RCC 7860 (cell line): ENCODE measurements at regions not wholly inside any gene's neighbourhood (a gene's known extent, or its start where the extent isn't known, plus 50 kb on each side); places are given as distances from the start of the nearest gene placed in this dataset.

Experiments
- DNase-seq: peaks from one replicate; pipeline ENCODE4 v3.0.0-alpha.2; 2015; ENCODE audit warnings: low spot score
- FAIRE-seq: peaks from 2 replicates; lab custom pipeline; 2012; peaks lifted over from hg19 to GRCh38; lab: Jason Lieb, UNC

DNA sequence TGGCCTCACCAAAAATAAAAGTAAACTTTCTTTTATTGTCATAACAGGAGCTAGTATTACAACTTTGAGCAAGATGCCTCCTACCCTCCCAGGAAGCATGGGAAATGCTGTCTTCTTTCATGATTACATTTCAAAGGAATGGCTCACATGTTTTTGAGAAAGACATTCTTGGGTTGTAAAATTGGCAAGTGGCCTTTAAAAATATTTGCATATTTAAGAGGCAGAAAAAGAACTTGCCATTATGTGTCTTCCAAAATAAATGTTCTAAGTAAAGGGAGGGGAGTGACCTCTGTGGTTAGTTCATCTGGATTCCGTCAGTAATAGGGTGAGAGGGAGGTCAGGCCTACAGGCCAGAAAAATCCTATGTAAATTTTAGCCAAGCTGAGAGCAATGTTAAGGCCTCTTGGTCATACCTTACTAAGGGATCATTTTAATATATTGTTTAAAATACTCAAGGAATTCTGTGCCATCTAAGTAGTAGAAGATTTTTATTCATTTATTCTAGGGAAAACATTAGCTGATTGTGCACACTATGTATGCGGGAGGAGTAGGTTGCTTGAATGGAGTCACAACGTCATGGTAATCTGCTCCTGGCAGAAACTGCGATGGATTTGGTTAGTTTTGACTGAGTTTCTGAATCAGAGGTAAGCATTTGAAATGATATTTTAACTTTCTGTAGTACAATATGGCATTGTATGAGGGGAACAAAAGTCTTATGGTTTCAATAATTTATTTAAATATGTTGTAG is 1485.7 kb upstream of the CDH9 start:
- DNase-seq: peak; percentile 24
- no peak for FAIRE-seq

DNA sequence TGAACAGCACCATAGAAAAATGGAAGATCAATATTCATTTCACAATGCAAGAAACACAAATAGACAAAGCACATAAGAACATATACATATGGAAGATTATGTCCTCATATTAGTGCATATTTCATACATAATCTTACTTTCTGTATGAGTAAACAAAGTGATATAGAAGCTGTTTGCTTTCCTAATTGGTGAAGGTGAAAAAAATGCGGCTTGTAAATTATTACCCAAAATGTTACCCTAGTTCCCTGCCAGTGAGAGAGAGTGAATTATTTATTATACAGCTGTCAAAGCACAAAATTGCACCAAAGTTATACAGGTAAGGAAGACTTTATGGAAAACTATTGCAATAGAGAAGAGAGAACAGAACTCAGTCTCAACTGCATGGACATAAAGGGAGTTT is 1485.0 kb upstream of the CDH9 start:
- no peak for FAIRE-seq

GRCh38 chr5:28517691-28518090 is 1479.3 kb upstream of the CDH9 start:
- FAIRE-seq (no peak), DNase-seq (no peak)

More for the DNA sequence above, 1485.0 kb upstream of the CDH9 start:
- DNase-seq: no peak

DNA sequence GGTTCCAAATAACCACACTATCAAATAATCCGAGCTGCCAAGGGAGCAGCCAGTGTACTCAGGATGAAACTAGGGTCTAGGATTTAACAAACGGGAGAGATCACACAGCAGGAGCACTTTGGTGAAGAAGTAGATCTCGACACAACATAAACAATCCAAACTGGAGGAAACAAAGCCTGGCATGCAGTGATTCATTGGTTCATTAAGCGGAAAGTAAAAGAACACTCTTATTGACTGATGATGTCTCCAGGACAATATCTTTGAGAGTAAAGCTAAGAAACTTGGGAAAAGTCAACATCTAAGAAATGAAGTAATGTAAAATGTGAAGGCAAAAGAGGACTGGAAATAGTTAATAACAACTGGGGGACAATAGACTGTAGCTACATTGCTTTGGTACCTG is 1478.3 kb upstream of the CDH9 start:
- DNase-seq (no peak), FAIRE-seq (no peak)

GRCh38 chr5:28512648-28513047 is 1474.3 kb upstream of the CDH9 start:
- no peak for DNase-seq
- no peak for FAIRE-seq

DNA sequence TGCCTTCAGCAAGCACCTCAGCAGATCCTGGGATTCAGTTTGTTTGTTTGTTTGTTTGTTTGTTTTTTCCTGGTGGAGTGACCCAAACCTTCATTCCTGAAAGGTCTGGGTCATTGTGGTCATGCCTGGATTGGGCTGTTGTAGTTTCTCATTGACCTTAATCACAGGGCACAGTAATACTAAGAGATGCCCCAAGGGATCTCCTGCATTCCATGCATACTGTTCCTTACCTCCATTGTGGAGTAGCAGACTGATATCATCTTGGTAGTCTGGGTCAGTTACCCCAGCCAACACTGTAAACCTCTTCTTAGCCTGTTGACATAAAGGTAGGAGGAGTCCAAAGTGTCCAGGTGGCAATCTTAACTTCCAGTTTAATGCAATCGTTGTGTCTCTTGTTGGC is 1466.7 kb upstream of the CDH9 start:
- DNase-seq (no peak), FAIRE-seq (no peak)

GRCh38 chr5:28500511-28500910 is 1462.1 kb upstream of the CDH9 start:
- no peak for FAIRE-seq
- no peak for DNase-seq

DNA sequence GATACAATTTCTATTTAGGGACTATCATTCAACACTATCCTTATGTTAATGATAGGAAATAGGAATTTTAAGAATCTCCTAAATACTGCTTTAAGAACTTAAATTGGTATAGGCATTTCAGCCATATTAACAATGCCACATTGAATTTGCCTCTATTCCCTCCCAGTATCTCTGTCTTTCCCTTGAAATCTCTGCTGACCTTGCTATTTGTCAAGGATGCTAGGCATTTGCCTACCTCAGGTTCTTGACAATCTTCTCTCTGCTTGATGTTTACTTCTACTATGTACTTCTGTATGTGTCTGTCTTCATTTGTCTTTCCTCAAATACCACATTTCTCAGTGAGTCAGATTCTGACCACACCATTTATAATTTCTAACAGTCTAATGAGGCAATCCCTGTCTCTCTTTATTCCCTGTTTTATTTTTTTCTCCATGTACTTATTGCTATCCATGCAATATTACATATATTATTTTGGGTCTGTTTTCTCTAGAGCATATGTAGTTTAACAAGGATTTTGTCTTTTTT is 1461.4 kb upstream of the CDH9 start:
- DNase-seq: no peak
- no peak for FAIRE-seq

DNA sequence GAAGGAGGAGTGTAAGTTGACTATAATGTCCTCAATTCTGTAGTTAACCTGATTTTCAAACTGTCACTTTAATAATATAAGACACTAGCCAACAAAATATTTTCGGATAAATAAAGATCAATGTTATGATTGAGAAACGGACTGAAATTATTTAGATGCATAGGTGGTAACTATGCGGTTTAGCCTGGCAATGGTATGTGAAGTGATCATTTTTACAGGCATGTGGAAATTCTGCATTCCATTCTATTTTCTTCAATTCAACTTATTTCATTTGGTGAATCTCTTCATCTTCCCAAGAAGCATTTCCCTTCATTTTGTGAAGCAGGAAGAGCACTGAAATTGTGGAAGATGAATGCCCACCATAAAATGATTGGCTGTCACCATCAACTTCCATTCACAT is 1457.5 kb upstream of the CDH9 start:
- no peak for FAIRE-seq
- DNase-seq: no peak

GRCh38 chr5:28493456-28493855 is 1455.1 kb upstream of the CDH9 start:
- DNase-seq (no peak), FAIRE-seq (no peak)

DNA sequence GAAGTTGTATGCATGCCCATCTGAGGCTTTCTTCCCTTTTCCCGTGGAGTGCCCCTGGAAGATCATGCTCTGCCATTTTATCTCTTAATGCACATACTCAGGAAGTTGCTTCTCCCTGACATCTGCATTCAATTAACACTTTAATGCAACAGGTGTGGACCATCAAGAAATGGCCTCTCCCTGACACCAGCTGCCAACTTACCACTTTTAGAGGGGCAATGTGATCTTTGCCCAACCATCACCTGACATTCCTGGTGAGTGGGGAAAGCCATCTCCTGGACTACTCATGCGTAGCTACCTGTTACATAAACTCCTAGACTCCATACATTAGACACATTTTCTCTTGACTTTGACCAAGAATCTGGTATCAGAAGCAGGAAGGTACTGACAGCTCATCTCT is 1450.4 kb upstream of the CDH9 start:
- FAIRE-seq: no peak
- no peak for DNase-seq

- no peak for DNase-seq
- FAIRE-seq: no peak
These were observed 1445.1 kb upstream of the CDH9 start for GRCh38 chr5:28483327-28484025.

DNA sequence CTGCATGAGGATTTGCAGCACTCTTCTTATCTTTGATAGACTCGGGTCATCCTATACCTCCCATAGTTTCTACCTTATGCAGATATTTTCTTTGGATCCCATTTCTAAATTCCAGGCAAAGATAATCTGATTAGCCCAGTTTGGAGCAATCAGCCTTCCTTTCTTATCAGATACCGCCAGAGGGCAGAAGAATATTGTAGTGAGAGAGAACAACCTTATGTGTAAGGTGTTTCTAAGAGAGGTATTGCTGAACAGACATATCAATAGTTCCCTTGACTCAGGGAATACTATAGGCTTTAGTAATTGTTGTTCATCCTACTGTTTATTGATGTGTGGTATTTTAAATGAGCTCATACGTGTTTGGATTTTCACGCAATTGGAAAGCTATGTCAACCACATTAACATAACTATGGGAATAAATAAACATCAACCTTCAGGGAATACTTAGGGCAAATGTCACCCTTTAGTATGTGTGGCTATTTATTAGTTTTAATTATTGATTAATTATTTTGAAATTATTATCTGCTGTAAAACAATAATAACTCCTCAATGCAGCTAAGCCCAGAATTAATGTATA is 1435.2 kb upstream of the CDH9 start:
- FAIRE-seq: no peak
- no peak for DNase-seq

DNA sequence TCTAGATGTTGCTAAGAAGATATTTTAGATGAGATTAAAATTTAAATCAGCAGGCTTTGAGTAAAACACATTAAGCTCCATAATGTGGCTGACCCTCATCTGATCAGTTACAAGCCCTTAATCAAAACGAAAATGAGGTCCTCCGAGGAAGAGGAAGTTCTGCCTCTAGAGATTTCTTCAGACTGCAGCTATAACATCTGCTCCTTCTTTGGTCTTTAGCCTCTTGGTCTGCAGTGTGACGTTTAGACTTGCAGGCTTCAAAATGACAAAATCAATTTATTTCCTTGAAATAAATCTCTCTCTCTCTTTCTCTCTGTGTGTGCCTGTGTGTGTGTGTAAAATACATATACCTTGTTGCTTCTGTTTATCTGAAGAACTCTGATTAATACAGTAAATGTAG is 1429.8 kb upstream of the CDH9 start:
- no peak for FAIRE-seq
- no peak for DNase-seq

DNA sequence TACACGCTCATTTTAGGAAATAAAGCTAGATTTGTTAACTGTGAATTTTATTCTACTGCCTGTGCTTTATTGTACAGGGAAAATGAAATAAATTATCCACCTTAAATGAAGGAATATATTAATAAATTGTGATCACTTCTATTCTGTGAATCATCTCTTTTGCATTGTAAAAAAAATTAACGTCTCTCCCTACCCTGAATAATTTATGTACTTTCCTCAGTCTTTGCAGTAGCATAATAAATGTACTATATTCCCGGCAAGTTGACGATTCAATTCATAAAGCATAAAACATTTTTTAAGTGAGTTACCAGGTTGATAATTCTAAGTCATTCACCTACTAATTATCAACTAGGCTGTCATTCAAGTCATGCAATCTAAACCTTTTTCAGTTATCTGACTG is 1425.3 kb upstream of the CDH9 start:
- DNase-seq: no peak

DNA sequence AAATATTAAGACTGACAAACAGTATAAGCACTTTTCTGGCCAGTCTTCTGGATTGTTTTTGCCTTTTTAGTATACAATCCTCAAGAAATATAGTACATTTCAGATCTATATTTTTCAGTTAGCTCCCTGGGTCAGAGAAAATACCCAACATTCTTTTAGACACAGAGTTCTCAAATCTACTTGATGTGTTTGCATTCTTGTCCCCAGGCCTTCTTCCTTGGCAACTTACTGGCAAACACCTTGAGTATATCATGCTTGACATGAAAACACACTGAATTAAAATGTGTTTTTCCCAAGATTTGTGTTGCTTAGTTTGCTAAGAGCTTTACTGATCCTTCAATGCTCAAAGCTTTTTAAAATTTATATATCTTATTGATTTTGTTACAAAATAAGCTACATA is 1413.1 kb upstream of the CDH9 start:
- FAIRE-seq: no peak

More for the DNA sequence above, 1425.3 kb upstream of the CDH9 start:
- FAIRE-seq: no peak

DNA sequence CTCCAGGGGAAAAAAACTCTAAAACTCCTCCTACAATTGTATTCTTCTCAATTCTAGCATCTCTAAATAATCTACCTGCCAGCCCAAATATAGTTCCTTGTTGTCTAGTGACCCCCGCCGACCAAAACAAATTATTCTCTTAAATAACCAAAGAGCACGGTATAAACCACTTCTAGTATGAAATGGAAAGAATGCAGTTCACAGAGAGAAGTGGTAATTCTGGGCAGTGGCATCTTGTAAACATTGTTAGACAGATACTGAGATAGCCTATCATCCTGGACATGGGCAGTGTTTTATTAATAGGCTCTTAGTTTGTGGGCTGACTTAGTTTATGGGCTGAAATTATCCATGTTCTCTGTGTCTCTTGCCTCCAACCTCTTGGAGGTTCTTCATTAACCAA is 1412.6 kb upstream of the CDH9 start:
- DNase-seq (no peak), FAIRE-seq (no peak)

More for the DNA sequence above, 1413.1 kb upstream of the CDH9 start:
- DNase-seq: no peak

DNA sequence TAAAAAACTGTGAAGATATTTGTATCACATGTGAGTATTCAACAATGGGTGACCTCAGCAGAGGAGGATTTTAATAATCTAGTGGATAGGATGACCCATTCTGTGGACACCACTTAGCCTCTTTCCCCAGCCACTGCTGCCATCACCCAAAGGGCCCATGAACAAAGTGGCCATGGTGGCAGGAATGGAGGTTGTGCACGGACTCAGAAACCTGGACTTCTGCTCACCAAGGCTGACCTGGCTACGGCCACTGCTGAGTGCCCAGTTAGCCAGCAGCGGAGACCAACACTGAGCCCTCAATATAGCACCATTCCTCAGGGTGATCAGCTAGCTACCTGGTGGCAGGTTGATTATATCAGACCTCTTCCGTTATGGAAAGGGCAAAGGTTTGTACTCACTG is 1410.4 kb upstream of the CDH9 start:
- no peak for FAIRE-seq
- no peak for DNase-seq

GRCh38 chr5:28430565-28431178 is 1392.3 kb upstream of the CDH9 start:
- peak; percentile 81 for FAIRE-seq
- DNase-seq: peak; percentile 58

DNA sequence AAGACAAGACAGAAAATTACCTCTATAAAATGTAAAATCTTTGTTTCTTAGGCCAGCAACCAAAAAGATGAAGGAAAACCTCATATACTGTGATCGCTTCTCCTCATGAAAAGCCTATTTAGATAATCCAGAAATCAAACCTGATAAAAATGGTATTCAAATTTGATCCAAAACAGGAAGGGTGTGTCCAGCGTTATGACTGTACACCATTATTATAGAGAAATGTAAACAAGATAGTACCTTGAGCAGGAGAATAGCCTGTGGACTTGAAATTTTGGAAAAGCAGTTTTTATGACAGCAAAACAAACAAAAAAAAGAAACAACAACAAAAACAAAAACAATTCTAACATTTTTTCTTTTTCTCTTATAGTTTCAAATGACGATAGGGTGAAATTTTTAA is 1382.8 kb upstream of the CDH9 start:
- DNase-seq (no peak), FAIRE-seq (no peak)

- DNase-seq (no peak), FAIRE-seq (peak; percentile 60)
These were observed 1377.5 kb upstream of the CDH9 start for GRCh38 chr5:28415791-28416443.
